DMS153 (cell line): ENCODE measurements at regions not wholly inside any gene's neighbourhood (a gene's known extent, or its start where the extent isn't known, plus 50 kb on each side); places are given as distances from the start of the nearest gene placed in this dataset.
"Not testable (repeated sequence)": the region's sequence is repeated elsewhere in the genome, so short reads cannot be mapped to it uniquely, and the experiment has no call there.

Experiments used
- DNase-seq: peaks from one replicate; lab custom pipeline; 2025; lab: John Stamatoyannopoulos, UW

- no peak for DNase-seq
Measured at GRCh38 chr19:28019371-28019770, 1193.6 kb downstream of the UQCRFS1 start.

GRCh38 chr19:28018499-28018898 lies 1194.5 kb downstream of the UQCRFS1 start:
- DNase-seq = no peak

DNA sequence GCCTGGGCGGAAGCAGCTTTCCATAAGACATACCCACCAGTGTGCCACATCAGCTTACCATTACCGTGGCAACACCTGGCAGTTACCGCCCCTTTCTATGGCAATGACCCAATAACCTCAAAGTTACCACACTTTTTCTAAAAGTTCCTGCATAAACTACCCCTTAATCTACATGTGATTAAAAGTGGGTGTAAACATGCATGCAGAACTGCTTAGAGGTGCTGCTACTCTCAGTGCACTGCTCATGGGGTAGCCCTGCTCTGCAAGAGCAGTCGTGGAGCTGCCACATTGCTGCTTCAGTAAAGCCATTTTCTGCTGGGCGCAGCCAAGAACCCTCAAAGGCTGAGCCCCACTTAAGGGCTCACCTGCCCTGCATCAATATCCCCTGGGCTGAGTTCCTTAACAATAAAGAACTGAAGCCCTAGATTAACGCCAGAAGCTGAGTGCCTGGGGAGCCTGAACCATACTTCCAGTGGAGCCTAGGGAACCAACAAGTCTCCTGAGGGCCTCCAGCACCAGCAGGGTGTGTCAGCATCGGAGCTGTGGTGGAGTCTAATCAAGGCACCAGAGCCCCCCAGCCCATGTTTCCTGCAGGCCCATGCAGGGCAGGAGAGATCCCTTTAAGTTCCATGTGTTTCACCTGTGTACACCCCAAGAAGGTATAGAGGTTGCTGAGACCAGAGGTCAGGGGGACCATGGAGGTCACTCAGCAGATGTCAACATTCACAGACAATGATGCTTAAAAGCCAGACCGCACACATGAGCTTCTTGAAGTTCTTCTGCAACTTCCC lies 1198.1 kb downstream of the UQCRFS1 start:
- DNase-seq = no peak

DNA sequence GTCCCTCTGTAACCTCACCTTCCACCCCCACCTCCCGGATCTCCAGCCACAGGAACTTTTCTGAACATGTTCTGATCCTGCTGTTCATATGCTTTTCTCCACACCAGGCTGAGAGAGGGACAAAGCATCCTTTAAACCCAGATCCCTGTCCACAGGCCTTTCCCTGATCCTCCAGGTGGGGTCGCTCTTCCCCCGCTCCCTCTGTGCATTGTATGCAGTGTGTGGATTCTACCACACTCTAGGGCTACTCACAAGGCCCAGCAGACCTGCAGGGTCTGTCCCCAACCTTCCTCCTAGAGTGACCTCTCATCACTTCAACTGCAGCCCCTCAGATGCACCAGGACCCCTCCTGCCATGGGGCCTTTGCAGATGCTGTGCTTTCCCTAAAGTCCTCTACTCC lies 1200.6 kb downstream of the UQCRFS1 start:
- DNase-seq = no peak

- no peak for DNase-seq
Measured at GRCh38 chr19:28010656-28011055, 1202.3 kb downstream of the UQCRFS1 start.

DNA sequence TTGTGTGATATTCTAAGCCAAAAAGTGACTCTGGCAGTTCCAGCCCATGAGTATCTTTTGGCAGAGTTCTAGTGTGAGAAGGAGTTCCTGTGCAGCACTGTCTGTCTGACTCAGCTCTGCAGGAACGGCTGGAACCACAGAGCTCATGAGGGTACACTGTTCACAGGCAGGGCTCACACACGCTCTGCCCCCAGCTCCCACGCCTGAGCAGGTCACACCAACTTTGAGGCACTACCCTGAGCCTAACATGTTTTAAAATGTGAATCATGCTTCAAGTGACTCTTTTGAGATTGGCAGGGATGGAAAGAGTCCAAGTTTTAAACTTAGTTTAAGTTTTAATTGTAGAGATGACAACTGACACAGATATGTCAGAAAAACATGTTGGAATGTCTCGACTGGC lies 1203.3 kb downstream of the UQCRFS1 start:
- DNase-seq = no peak

- no peak for DNase-seq
Measured at GRCh38 chr19:28008695-28009094, 1204.3 kb downstream of the UQCRFS1 start.

DNA sequence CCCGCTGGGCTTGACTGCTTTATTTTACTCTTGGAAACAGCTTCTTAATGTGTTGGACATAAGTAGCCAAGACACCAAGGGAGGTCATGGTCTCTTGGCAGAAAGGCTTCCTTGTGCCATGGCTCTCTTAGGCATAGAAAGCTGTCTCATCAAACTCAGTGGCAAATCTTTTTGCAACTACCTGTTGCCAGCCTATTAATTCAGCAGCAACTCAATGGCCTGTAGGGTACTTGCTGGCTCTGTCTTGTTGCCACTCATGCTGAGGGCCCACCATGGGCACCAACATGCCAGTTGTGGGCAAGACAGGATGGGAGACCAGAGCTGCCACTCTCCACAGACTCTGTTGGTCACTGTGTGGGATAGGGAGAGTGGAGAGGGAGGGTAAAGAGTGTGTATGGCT lies 1209.4 kb downstream of the UQCRFS1 start:
- DNase-seq = no peak

DNA sequence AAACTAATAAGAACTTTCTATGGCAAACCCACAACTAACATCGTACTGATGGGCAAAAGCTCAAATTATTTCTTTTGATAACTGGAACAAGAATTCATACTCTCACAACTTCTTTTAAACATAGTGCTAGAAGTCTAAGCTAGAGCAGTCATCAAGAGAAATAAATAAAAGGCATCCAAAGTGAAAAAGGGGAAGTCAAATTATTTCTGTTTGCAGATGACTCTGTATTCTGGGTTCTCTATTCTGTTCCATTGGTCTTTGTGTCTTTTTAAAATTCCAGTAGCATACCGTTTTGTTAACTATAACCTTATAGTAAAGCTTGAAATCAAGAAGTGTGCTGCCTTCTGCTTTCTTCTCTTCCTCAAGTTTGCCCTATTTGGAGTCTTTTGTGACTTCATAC lies 1215.9 kb downstream of the UQCRFS1 start:
- no peak for DNase-seq

DNA sequence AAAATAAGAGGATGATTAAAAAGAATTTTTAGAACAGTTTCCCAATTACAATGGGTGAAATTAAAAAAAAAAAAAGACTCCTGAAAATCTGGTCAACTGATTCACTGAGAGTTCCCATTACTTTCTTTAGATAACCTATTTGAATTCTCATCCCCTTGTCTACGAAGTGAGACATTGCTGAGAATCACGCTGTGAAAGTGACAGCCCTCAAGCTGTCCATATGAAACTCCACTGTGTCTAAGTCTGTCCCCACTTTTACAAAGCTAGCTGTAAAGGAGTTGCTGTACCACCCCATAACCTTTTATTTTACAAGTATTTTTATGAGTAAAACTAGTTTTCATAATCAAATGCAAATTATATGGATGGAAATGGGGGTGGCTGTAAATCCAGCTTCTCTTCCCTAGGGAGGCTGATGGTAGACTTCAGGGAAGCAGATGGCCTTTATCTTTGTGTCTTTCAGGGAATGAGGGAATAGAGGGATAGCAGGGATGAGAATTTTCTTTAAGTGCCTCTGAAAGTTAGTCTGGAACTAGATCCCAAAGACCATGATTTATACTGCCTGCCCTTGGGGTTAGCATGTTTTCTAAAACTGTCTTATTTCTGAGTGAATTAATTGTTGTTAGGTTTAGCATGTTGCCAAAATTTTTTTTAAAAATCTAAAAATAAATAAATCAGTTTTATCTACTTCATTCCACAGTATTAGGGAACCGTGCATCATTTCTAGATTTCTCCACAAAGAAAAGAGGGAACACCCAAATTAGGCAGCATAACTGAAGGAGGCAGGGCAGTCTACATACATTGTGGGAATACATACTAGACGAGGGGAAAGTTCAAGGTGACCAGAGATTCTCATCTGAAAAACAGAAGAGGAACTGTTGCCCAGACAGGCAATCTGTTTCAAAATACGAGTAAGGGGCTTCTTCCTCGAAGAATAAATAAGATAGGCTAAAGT lies 1219.1 kb downstream of the UQCRFS1 start:
- DNase-seq = no peak

DNA sequence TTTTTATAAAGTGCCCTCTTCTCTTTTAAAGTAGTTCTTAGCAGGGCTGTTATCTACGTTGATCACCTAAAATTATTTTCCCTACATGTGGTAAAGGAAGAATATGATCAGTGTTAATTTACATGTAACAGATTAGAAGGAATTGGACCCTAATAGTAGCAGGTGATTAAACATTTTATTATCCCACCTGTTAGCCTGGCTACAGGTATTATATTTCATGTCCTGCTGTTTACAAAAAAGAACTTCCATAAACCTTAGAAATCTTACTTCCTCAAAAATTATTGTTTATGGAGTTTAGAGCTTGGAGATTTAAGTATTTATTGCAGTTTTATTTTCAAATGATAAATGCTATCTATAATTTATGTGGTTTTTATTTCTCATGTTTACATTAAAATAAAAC lies 1226.7 kb downstream of the UQCRFS1 start:
- DNase-seq = no peak

DNA sequence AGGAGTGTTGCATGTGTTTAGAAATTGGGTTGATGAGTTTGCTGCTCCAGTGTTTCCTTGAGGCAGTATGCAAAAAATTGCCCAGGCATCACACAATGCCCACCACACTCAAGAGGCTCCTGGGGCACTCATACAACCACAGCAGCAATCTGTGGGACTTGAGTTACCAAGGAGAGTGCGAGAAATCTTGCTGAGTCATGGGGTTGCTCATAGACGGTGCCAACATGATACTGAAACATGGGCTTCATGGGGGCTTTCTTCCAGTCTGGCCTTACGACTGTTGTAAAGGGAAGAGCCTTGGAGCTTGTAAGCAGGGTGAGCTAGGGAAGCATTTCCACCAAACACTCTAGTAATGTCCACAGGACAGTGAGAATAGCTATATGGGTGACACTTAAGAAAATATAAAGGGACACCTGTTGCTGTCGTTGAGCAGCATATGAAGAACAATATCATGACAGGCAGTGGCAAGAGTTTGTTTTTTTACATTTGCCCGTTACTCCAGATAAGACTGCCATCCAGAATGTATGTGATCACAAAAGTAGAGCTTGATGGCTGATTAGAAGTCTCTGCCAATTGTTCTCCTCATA lies 1237.4 kb downstream of the UQCRFS1 start:
- no peak for DNase-seq

DNA sequence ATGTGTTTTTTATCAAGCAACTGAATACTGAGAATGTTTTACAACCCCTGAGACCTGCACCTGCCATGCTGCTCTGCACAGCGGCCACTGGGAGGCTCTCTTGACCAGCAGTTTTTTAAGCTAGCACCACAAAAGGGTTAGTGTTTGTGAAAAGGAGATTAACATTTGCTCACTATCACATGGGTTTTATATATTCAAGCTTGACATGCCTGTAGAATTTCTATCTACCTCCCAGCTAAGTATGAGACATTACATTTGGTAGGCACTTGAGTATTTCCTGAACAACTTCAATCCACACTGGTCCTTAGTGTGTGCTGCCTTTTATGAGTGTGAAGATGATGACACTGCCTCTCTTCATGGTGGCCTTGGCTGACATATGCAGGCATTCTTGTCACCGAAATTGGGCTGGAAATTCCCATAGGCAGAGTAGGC lies 1238.9 kb downstream of the UQCRFS1 start:
- no peak for DNase-seq

GRCh38 chr19:27972291-27973040 lies 1240.5 kb downstream of the UQCRFS1 start:
- DNase-seq = peak; percentile 52

DNA sequence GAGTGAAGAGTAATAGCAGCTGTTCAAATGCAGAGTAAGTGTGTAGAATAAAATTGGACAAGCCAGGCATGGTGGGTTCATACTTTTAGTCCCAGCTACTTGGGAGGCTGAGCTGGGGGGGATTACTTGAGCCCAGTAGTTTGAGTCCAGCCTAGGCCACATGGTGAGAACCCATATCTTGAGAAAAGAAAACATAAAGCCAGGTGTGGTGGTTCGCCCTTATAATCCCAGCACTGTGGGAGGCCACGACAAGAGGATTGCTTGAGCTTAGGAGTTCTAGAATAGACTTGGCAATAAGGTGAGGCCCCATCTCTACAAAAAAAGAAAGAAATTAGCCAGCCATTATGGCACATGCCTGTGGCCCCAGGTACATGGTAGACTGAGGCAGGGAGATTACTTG lies 1241.1 kb downstream of the UQCRFS1 start:
- no peak for DNase-seq

DNA sequence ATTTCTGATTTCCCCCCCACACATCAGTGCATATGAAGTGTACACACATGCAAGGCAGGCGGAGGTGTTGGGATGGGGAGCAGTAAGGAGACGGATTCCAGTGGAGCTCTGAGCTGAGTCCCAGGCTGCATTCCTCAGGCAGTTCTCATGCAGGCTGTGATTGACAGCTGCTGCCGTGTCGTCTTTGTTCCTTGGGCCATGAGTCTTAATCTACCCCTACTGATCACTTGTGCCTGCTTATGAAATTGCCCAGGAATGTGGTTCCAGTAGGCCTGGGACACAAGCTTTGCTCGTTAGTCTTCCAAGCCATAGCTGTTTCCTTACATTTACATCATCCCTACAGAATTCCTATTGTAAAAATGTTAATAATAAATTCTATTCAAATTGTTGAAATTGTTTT lies 1241.9 kb downstream of the UQCRFS1 start:
- DNase-seq = no peak

DNA sequence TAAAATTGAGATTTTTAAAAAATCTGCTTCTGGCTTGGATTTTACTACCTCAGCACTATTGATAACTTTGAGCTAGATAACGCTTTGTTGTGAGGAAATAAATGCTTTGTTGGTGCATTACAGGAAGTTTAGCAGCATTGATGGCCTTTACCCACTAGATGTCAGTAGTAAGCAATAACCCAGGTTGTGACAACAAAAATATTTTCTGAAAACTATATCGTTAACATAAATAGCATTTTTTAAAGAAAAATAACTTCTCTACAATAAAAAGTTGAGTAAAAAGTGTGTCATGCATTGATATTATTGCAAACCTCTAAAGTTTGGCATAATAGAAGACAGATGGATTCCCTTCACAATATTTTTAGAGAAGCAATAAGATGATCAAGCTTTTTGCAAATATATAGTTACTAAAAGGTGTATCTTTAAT lies 1246.5 kb downstream of the UQCRFS1 start:
- no peak for DNase-seq

DNA sequence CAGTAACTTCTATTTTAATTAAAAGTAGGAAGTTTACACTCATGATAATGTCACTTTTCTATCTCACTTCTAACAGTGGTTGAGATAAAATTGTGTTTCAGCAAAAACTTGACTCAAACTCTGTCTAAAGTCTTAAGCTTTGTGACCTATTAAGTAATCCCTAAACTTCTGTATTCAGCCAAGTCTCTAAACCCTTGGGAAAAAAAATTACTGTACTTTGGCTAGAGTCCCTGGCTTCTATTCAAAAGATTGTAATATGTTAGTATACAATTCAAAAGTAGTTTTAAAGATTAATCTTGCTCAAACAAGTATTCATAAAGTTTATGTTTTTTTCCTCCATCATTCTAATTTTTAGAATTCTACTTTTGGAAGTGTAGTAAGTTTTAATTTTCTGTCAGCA lies 1248.8 kb downstream of the UQCRFS1 start:
- no peak for DNase-seq

DNA sequence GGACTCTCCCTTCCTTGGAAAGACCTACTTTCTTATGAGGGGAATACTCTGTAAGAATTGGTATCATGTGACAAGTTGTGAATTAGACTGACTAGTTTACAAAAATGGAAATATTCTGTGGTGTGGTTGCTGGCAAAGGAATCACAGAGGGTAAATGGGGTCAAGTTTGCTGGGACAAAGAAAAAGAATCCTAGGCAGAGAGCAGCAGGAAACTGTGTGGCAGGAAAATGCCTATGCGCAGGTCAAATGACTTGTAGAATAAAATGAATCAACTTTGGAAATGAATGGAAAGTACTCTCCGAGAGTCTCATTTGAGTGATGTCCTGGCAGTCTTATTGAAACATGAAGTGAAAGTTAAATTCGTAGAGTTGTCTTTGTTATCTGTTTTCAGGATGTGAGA lies 1250.7 kb downstream of the UQCRFS1 start:
- no peak for DNase-seq

DNA sequence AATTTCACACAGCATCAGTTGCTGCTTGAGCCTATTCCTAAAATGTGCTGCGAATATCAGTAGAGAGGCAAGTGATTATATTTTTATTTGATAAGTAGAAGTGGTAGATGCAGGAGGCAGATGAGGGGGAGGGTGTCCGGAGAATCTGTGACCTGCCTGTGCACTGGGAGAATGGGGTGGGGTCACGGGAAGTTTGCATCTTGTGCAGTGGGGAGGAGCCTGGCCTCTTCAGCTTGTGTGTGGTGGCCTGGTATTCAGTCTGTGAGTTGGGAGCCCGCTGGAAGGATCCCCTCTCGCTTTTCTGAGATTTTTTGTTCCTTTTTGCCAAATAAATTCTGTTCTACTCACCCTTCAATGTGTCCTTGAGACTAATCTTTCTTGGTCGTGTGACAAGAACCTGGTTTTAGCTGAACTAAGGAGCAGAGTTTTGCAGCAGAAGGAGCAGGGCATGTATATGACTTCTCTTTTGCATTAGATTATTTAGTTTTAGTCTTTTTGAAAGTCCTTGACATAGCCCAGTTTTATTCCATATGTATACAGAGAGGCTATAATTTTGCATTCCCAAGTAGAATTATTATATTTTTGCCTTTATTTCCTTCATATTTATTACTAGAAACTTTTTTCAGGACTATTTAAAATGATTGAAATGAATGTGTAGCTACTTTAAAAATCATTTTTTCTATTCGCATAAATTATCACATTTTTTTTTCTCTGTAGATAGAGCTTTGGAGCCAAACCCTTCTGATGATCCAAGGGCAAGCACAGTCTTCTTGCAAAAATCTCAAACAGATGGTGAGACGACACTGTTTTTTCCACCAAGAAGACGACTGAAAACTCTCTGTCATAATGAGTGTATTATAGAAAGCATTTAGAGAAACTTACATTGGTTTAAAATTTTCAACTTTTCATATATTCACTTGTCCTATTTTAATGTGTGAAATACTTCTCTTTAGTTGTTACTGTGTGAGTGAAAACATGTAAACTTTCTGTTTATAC lies 1257.2 kb downstream of the UQCRFS1 start:
- no peak for DNase-seq

- not testable (repeated sequence) for DNase-seq
Measured at GRCh38 chr19:27942607-27943006, 1270.3 kb downstream of the UQCRFS1 start.
